T-helper 2 cell treated with Interferon-gamma antibody and Interleukin-4, amounts not matched to agents 100 ng/mL and 5 ng/mL, for 36 hours (primary cell): ENCODE measurements at regions not wholly inside any gene's neighbourhood (a gene's known extent, or its start where the extent isn't known, plus 50 kb on each side); places are given as distances from the start of the nearest gene placed in this dataset.
"Not testable (repeated sequence)": the region's sequence is repeated elsewhere in the genome, so short reads cannot be mapped to it uniquely, and the experiment has no call there.

ENCODE experiments used
- intact Hi-C: fragments of 100-400 bp; cut with micrococcal nuclease; formaldehyde crosslinking; loops from one replicate; pipeline ENCODE4 v1.15.1; 2023

GRCh38 chr14:105986894-105987284 is 460.5 kb downstream of the TMEM121 start:
- intact Hi-C loops: no loop called here

DNA sequence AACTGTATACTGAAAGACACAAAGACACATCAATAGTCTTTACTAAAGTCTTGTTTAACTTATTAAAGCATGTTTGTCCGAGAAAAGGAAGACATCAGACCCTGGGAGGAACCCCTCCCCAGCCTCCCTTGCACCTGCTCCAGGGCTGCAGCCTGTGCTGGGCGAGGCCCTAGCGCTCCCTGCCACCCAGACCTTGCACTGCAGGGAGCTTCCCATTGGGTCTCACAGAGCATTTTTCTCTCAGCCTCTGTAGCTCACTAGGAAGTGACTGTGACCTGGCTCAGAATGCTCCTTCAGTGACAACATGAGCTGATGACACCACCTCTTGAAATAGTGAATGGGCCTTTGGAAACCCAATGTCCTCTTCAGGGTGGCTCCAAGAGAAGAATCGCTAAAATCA is 461.2 kb downstream of the TMEM121 start:
- intact Hi-C loops: no loop called here

- intact Hi-C loops: no loop called here
Observed at GRCh38 chr14:105989566-105990302, 463.4 kb downstream of the TMEM121 start.

GRCh38 chr14:105991677-105992076 is 465.3 kb downstream of the TMEM121 start:
- intact Hi-C loops: not testable (repeated sequence)

DNA sequence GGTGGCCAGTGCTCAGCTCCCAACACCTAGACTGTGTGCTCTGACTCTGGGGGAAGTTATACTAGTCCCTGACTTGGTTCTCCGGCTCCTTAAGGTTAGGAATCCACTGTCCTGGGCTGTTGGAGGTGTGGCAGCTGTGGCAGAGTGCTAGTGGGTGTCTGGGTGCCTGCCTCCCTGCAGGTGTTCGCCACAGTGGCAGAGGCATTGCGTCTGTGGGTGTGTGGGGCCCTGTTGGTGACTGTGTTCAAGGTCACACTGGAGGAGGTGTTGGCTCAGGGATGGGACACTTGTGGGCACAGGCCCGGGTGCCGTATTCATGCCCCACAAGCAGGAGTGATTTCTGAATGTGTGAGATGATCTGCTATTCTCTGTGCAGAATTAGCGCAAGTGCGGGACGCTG is 467.4 kb downstream of the TMEM121 start:
- intact Hi-C loops: no loop called here

DNA sequence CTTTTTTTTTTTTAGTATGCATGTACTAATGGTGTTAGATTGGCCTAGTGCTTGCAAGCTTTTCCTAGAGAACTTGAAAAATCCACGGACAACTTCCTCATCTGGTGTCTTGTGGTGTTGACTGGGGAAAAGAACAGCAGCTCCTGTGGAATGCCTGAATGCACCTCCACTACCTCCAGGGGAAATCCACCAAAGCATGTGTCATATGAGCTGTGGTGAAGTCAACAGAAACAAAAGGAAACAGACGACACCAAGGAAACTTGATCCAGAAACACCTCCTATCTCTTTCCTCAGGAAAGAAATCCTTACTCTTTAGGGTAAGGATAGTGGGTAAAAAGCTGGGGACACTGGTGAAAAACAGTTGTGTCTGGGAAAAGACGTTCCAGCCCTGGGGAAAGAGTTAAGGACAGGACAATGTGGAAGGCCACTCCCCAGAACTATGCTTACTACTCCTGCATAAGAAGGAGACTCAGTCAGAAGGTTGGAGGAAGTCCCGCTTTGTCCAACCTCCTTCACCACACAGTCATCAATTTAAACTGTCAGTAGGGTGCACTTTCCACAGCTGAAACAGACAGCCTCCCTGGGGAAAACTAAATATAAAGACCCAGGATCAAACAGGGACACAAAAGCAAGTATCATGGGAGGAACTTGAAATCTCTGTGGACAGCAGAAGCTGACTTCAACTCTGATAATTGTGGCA is 468.8 kb downstream of the TMEM121 start:
- intact Hi-C loops: not testable (repeated sequence)

GRCh38 chr14:105998597-105998996 is 472.2 kb downstream of the TMEM121 start:
- intact Hi-C loops: not testable (repeated sequence)

DNA sequence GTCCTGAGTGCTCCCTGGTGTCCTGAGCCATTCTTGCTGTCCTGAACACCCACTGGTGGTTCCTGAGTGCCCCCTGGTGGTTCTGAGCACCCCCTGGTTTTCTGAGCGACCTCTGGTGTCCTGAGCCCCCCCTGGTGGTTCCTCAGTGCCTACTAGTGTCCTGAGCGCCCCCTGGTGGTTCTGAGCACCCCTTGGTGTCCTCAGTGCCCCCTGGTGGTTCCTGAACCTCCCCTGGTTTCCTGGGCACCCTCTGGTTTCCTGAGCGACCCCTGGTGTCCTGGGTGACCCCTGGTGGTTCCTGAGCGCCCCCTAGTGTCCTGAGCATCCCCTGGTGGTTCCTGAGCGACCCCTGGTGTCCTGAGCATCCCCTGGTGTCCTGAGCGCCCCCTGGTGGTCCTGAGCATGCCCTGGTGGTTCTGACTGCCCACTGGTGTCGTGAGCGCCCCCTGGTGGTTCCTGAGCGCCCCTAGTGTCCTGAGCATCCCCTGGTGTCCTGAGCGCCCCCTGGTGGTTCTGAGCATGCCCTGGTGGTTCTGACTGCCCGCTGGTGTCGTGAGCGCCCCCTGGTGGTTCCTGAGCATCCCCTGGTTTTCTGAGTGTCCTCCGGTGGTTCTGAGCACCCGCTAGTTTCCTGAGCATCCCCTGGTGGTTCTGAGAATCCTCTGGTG is 473.1 kb downstream of the TMEM121 start:
- intact Hi-C loops: loop anchor here (1.0 to 10.0 kb wide), 2 partner anchors 53 to 325 kb away; no protein-coding TSS in a partner anchor

DNA sequence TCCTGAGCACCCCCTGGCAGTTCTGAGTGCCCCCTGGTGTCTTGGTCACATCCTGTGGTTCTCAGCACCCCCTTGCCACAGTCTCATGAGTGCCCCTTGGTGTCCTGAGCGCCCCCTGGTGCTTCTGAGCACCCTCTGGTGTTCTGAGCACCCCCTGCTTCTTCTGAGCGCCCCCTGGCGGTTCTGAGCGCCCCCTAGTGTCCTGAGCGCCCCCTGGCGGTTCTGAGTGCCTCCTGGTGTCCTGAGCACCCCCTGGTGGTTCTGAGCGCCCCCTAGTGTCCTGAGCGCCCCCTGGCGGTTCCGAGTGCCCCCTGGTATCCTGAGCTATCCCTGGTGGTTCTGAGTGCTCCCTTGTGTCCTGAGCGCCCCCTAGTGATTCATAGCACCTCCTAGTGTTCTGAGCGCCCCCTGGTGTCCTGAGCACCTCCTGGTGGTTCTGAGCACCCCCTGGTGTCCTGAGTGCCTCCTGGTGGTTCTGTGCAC is 473.7 kb downstream of the TMEM121 start:
- intact Hi-C loops: loop anchor here (10.0 kb wide), 1 partner anchor 325 kb away; no protein-coding TSS in a partner anchor

GRCh38 chr14:106001277-106001676 is 474.9 kb downstream of the TMEM121 start:
- intact Hi-C loops: loop anchor here (10.0 kb wide), 1 partner anchor 326 kb away; no protein-coding TSS in a partner anchor

- intact Hi-C loops: loop anchor here (10.0 kb wide), 1 partner anchor 329 kb away; no protein-coding TSS in a partner anchor
Observed at GRCh38 chr14:106003351-106003750, 477.0 kb downstream of the TMEM121 start.

- intact Hi-C loops: loop anchor here (5.0 to 10.0 kb wide), 2 partner anchors 33 to 330 kb away; no protein-coding TSS in a partner anchor
Observed at GRCh38 chr14:106004937-106005795, 478.8 kb downstream of the TMEM121 start.

GRCh38 chr14:106006043-106006442 is 479.7 kb downstream of the TMEM121 start:
- intact Hi-C loops: loop anchor here (5.0 to 10.0 kb wide), 2 partner anchors 34 to 331 kb away; no protein-coding TSS in a partner anchor

- intact Hi-C loops: loop anchor here (5.0 to 10.0 kb wide), 2 partner anchors 34 to 332 kb away; no protein-coding TSS in a partner anchor
Observed at GRCh38 chr14:106006716-106007115, 480.3 kb downstream of the TMEM121 start.

- intact Hi-C loops: loop anchor here (5.0 kb wide), 1 partner anchor 63 kb away; no protein-coding TSS in a partner anchor
Observed at GRCh38 chr14:106010783-106011182, 484.4 kb downstream of the TMEM121 start.

DNA sequence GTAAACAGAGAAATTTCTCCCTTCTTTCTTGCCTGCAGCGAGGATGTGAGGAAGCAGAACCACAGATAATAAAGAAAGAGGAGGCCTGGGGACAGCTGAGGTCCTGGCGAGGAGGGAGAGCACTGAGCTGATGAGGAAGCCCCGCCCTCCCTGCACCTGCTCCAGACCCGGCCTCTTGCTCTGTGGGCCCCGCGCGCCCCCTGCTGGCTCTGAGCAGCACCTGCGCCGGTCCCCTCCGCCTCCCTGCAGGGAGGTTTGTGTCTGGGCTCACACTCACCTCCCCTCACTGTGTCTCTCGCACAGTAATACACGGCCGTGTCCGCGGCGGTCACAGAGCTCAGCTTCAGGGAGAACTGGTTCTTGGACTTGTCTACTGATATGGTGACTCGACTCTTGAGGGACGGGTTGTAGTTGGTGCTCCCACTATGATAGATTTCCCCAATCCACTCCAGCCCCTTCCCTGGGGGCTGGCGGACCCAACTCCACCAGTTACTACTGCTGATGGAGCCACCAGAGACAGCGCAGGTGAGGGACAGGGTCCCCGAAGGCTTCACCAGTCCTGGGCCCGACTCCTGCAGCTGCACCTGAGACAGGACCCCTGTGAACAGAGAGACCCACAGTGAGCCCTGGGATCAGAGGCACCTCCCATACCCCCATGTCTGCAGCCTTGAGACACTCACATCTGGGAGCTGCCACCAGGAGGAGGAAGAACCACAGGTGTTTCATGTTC is 485.4 kb downstream of the TMEM121 start:
- intact Hi-C loops: loop anchor here (5.0 kb wide), 1 partner anchor 64 kb away; no protein-coding TSS in a partner anchor

GRCh38 chr14:106012361-106012725 is 486.0 kb downstream of the TMEM121 start:
- intact Hi-C loops: loop anchor here (5.0 kb wide), 1 partner anchor 65 kb away; no protein-coding TSS in a partner anchor

DNA sequence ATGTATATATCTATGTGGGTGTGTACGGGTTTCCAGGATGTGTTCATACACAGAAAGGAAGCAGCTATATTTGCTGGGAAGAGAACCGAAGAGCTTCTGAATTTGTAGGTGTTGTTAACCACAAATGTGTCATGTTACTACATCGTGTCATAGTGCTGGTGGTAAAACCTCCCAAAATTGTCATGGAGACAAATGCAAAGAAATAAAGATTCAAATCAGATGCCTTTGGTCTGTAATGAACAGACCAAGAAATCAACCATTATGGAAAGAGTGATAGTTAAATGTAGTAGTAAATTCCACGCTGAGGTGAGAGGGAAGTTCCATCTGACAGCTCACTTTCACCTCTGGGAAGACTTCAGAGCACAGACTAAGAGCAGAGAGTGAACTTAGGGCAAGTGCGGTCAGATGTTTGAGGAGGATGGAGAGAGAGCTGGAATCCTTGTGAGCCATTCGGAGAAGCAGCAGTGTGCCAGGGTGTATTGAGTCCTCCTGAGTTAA is 487.5 kb downstream of the TMEM121 start:
- intact Hi-C loops: loop anchor here (5.0 kb wide), 1 partner anchor 67 kb away; no protein-coding TSS in a partner anchor

GRCh38 chr14:106017952-106018351 is 491.6 kb downstream of the TMEM121 start:
- intact Hi-C loops: not testable (repeated sequence)
